ENCODE measurements at regions not wholly inside any gene's neighbourhood (a gene's known extent, or its start where the extent isn't known, plus 50 kb on each side); places are given as distances from the start of the nearest gene placed in this dataset.

- DNase-seq, result no peak
These were observed 140.6 kb upstream of the PUM3 start for GRCh38 chr9:2984491-2984890.

GRCh38 chr9:2979957-2980610 is 136.2 kb upstream of the PUM3 start:
- DNase-seq, result no peak

- no peak for DNase-seq
These were observed 128.6 kb upstream of the PUM3 start for GRCh38 chr9:2972475-2972874.

GRCh38 chr9:2970864-2971263 is 127.0 kb upstream of the PUM3 start:
- DNase-seq, result no peak

- no peak for DNase-seq
These were observed 123.9 kb upstream of the PUM3 start for GRCh38 chr9:2967766-2968165.

- DNase-seq, result no peak
These were observed 122.8 kb upstream of the PUM3 start for GRCh38 chr9:2966565-2967300.

GRCh38 chr9:2964470-2964869 is 120.6 kb upstream of the PUM3 start:
- no peak for DNase-seq

GRCh38 chr9:2963307-2963706 is 119.4 kb upstream of the PUM3 start:
- DNase-seq, result no peak

- DNase-seq, result no peak
These were observed 118.7 kb upstream of the PUM3 start for GRCh38 chr9:2962471-2963172.

- no peak for DNase-seq
These were observed 114.3 kb upstream of the PUM3 start for GRCh38 chr9:2958219-2958618.

GRCh38 chr9:2957656-2958200 is 113.8 kb upstream of the PUM3 start:
- no peak for DNase-seq

GRCh38 chr9:2955575-2955974 is 111.7 kb upstream of the PUM3 start:
- DNase-seq, result no peak

GRCh38 chr9:2939368-2939767 is 95.5 kb upstream of the PUM3 start:
- DNase-seq, result no peak

- DNase-seq, result no peak
These were observed 92.3 kb upstream of the PUM3 start for GRCh38 chr9:2936221-2936620.

- no peak for DNase-seq
These were observed 91.0 kb upstream of the PUM3 start for GRCh38 chr9:2934883-2935282.

- DNase-seq, result no peak
These were observed 90.4 kb upstream of the PUM3 start for GRCh38 chr9:2934241-2934650.

GRCh38 chr9:2933165-2934095 is 89.5 kb upstream of the PUM3 start:
- DNase-seq, result no peak

- no peak for DNase-seq
These were observed 84.5 kb upstream of the PUM3 start for GRCh38 chr9:2928411-2928810.

- DNase-seq, result no peak
These were observed 81.1 kb upstream of the PUM3 start for GRCh38 chr9:2925016-2925415.

- no peak for DNase-seq
These were observed 80.5 kb upstream of the PUM3 start for GRCh38 chr9:2924380-2924768.

- no peak for DNase-seq
These were observed 80.0 kb upstream of the PUM3 start for GRCh38 chr9:2923766-2924379.

- no peak for DNase-seq
These were observed 75.5 kb upstream of the PUM3 start for GRCh38 chr9:2919347-2919746.

Data from islet precursor cell (in vitro differentiated cells).